ENCODE measurements at regions not wholly inside any gene's neighbourhood (a gene's known extent, or its start where the extent isn't known, plus 50 kb on each side); places are given as distances from the start of the nearest gene placed in this dataset.

DNA sequence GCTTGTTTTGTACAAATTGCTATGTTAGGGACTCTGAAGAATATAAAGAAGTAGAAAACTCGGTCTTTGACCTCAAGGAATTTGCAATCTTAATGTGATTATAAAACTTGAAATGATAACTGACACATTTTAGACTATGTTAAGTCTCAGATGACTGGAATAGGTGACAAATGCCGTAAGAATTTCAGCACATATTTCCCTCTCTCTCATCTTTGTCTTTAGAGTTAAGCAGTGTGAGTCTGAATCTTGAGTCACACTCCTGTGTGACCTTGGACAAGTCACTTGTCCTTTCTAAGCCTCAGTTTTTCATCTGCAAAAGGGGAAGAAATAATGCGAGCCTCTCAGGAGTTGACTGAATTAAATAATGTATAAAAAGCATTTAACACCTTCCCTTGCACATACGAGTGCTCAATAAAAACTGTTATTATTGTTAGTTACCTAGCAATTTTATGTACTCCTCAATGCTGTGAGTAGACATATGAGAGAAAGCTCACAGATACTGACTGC, 103.7 kb downstream of the DYRK2 start:
- 85 to 91% methylated on average over 4 of the region's 4 CpGs for WGBS, 2 donors
- no peak overlapping the region for H3K4me3 ChIP-seq (ENCODE audit: low read depth, poor library complexity, severe bottlenecking)
- no peak for TF ChIP-seq POLR2A (IDR thresholded peaks at IDR 0.05)
- TF ChIP-seq, protein P1, sequence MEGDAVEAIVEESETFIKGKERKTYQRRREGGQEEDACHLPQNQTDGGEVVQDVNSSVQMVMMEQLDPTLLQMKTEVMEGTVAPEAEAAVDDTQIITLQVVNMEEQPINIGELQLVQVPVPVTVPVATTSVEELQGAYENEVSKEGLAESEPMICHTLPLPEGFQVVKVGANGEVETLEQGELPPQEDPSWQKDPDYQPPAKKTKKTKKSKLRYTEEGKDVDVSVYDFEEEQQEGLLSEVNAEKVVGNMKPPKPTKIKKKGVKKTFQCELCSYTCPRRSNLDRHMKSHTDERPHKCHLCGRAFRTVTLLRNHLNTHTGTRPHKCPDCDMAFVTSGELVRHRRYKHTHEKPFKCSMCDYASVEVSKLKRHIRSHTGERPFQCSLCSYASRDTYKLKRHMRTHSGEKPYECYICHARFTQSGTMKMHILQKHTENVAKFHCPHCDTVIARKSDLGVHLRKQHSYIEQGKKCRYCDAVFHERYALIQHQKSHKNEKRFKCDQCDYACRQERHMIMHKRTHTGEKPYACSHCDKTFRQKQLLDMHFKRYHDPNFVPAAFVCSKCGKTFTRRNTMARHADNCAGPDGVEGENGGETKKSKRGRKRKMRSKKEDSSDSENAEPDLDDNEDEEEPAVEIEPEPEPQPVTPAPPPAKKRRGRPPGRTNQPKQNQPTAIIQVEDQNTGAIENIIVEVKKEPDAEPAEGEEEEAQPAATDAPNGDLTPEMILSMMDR (IDR thresholded peaks at IDR 0.05), result no peak
- intact Hi-C loops (cut with DNase I; ENCODE audit: low total_unique reads), result no loop called here
- DNase-seq (ENCODE audit: low spot score in 2 of 2), result no peak

DNA sequence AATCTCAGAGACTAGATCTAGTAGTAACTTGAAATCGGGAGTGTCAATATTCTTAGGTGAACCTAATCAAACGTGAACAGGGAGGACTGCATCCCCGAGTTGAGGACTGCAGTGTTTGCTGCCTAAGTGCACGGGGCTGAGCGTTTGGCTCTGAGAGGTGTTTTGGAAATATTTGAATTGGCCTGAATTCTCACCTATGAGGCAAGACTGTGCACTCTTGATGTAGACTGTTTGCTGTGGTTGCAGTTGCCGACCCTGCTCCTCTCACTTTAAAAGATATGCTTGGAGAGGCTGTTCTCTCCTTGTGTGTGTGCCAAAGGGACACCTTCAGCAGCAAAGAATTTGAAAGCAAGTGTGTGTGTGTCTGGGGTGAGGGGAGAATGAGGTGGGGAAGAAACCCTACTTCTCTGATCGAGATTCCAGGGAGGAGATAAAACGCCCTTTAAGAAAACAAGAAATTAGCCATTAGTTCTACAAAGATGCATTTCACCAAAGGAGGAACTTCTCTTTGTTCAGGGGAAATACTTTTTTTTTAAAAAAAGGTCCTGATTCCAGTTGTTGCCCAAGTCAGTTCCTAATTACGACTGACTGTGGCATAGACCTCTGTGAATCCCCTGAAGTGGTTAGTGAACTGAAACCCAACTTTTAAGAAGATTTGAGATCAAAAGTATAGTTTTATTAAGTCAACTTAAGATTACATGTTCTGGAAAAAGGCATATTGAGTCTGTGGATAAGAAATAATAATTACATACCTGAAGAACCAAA, 106.6 kb downstream of the DYRK2 start:
- TF ChIP-seq, protein P1 (IDR thresholded peaks at IDR 0.05), result no peak
- TF ChIP-seq POLR2A (IDR thresholded peaks at IDR 0.05), result no peak
- intact Hi-C loops (cut with DNase I; ENCODE audit: low total_unique reads), result no loop called here
- 59 to 70% methylated on average over 9 of the region's 9 CpGs for WGBS, 2 donors
- no peak overlapping the region for H3K4me3 ChIP-seq (ENCODE audit: low read depth, poor library complexity, severe bottlenecking)
- no peak for DNase-seq (ENCODE audit: low spot score in 2 of 2)

DNA sequence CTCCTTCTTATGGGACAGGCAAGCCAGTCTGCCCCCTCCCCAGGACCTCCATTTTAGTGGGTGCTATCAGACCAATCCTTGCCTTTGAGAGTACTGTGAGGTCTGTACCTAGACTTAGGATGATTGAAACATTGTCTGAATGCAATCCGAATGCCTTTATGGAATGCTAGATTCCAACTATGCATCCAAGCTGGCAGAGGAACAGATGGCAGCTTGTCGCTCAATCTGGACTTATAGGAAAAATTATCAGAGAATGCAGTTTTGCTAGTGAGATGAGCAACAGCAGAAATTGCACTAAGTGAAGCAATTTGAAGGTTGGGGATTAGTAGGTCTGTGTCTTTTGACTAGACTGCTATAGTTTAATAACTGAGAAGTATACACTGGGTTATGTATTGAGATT, 109.1 kb downstream of the DYRK2 start:
- intact Hi-C loops (cut with DNase I; ENCODE audit: low total_unique reads), result no loop called here
- DNase-seq (ENCODE audit: low spot score in 2 of 2), result no peak
- 90 to 95% methylated on average over 2 of the region's 2 CpGs for WGBS, 2 donors
- TF ChIP-seq, protein P1 (IDR thresholded peaks at IDR 0.05), result no peak
- TF ChIP-seq POLR2A (IDR thresholded peaks at IDR 0.05), result no peak
- H3K4me3 ChIP-seq (ENCODE audit: low read depth, poor library complexity, severe bottlenecking), result no peak overlapping the region

DNA sequence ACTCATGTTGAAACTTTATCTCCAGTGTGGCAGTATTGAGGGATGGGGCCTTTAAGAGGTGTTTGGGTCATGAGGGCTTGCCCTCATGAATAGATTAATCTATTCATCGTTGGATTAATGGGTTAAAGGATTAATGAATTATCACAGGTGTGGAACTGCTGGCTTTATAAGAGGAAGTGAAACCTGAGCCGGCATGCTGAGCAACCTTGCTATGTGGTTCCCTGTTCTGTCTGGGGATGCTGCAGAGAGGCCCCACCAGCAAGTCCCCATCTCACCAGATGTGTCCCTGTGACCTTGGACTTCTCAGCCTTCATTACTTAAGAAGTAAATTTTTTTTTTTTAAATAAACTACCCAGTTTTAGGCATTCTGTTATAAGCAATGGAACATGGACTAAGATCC, 109.6 kb downstream of the DYRK2 start:
- no peak for DNase-seq (ENCODE audit: low spot score in 2 of 2)
- WGBS, 2 donors, result 58 to 67% methylated on average over 2 of the region's 2 CpGs
- TF ChIP-seq, protein P1 (IDR thresholded peaks at IDR 0.05), result no peak
- no peak for TF ChIP-seq POLR2A (IDR thresholded peaks at IDR 0.05)
- H3K4me3 ChIP-seq (ENCODE audit: low read depth, poor library complexity, severe bottlenecking), result no peak overlapping the region
- intact Hi-C loops (cut with DNase I; ENCODE audit: low total_unique reads), result no loop called here

DNA sequence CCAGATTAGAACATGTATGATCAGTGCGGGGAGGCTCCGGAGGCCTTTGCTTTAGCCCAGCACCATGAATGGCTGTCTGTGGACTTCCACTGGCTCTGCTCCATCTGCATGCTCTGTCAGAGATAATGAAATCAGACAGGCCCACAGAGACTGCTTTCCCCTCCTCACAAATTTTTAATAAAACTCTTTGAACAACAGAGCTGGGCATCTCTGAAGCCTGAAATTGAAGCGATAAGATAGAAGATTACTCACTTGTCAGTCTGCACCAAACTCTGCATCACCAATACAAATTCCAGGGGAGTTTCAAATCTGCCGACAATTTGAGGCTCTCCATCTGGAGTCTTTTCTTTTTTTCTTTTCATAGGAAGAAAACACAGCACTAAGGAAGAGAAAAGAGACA, 110.0 kb downstream of the DYRK2 start:
- intact Hi-C loops (cut with DNase I; ENCODE audit: low total_unique reads), result no loop called here
- whole genome bisulfite sequencing, 2 donors, result 94 to 96% methylated on average over 4 of the region's 4 CpGs
- H3K4me3 ChIP-seq (ENCODE audit: low read depth, poor library complexity, severe bottlenecking), result no peak overlapping the region
- no peak for TF ChIP-seq POLR2A (IDR thresholded peaks at IDR 0.05)
- TF ChIP-seq, protein P1 (IDR thresholded peaks at IDR 0.05), result no peak
- no peak for DNase-seq (ENCODE audit: low spot score in 2 of 2)

DNA sequence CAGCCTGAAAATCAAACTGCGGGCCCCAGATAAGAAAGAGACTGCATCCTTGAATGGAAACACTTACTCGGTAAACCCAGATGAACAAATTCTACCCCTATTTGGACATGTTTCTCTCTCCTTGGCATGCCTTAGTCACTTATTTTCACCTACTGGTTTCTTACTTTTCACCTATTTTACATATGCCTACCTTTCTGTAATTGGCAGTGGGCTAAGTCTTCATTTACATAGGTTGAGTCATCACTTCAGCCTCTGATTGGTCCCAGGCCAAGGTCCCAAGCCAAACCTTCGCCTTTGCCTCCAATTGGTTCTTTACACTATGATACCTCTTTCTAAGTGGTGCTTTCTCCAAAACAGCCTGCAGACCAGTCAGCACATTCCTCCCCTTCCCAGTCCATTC, 111.3 kb downstream of the DYRK2 start:
- WGBS, 2 donors, result 80 to 86% methylated on average over 3 of the region's 3 CpGs
- no peak for TF ChIP-seq POLR2A (IDR thresholded peaks at IDR 0.05)
- TF ChIP-seq, protein P1 (IDR thresholded peaks at IDR 0.05), result no peak
- DNase-seq (ENCODE audit: low spot score in 2 of 2), result no peak
- no peak overlapping the region for H3K4me3 ChIP-seq (ENCODE audit: low read depth, poor library complexity, severe bottlenecking)
- intact Hi-C loops (cut with DNase I; ENCODE audit: low total_unique reads), result no loop called here
